ENCODE measurements at regions not wholly inside any gene's neighbourhood (a gene's known extent, or its start where the extent isn't known, plus 50 kb on each side); places are given as distances from the start of the nearest gene placed in this dataset.

GRCh38 chr2:71878626-71879508, 268.8 kb downstream of the CYP26B1 start:
- H3K27me3 ChIP-seq = no peaks in the 10 kb centered on the region
- no peaks in the 10 kb centered on the region for H3K4me1 ChIP-seq
- H3K9me3 ChIP-seq = no peaks in the 10 kb centered on the region
- no peak for DNase-seq
- no peaks in the 10 kb centered on the region for H3K36me3 ChIP-seq
- H3K27ac ChIP-seq = no peak overlapping the region
- TF ChIP-seq CTCF (IDR thresholded peaks at IDR 0.05) (no peak), POLR2A (IDR thresholded peaks at IDR 0.05) (no peak)
- H3K4me3 ChIP-seq = no peak overlapping the region

DNA sequence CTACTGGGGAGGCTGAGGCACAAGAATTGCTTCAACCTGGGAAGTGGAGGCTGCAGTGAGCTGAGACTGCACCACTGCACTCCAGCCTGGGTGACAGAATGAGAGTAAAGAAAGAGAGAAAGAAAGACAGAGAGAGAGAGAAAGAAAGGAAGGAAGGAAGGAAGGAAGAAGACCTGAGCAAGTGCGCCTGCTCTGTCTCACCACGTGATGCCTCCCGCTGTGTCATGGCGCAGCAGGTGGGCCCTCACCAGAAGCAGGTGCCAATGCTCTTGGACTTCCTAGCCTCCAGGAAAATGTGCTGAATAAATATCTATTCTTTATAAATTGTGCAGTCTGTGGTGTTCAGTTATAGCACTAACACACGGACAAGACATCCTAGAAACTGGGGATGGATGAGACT, 270.0 kb downstream of the CYP26B1 start:
- DNase-seq = no peak
- TF ChIP-seq CTCF (IDR thresholded peaks at IDR 0.05) (no peak), POLR2A (IDR thresholded peaks at IDR 0.05) (no peak)
- Histone ChIP-seq H3K9me3 (no peaks in the 10 kb centered on the region), H3K27ac (no peak overlapping the region), H3K4me1 (no peaks in the 10 kb centered on the region), H3K27me3 (no peaks in the 10 kb centered on the region), H3K4me3 (no peak overlapping the region), H3K36me3 (no peaks in the 10 kb centered on the region)

- H3K4me3 ChIP-seq = no peak overlapping the region
- H3K36me3 ChIP-seq = no peaks in the 10 kb centered on the region
- H3K27ac ChIP-seq = no peak overlapping the region
- no peak for TF ChIP-seq CTCF (IDR thresholded peaks at IDR 0.05)
- TF ChIP-seq POLR2A (IDR thresholded peaks at IDR 0.05) = no peak
- H3K27me3 ChIP-seq = no peaks in the 10 kb centered on the region
- no peak for DNase-seq
- no peaks in the 10 kb centered on the region for H3K4me1 ChIP-seq
- H3K9me3 ChIP-seq = no peaks in the 10 kb centered on the region
Measured at GRCh38 chr2:71876542-71877451, 270.9 kb downstream of the CYP26B1 start.

DNA sequence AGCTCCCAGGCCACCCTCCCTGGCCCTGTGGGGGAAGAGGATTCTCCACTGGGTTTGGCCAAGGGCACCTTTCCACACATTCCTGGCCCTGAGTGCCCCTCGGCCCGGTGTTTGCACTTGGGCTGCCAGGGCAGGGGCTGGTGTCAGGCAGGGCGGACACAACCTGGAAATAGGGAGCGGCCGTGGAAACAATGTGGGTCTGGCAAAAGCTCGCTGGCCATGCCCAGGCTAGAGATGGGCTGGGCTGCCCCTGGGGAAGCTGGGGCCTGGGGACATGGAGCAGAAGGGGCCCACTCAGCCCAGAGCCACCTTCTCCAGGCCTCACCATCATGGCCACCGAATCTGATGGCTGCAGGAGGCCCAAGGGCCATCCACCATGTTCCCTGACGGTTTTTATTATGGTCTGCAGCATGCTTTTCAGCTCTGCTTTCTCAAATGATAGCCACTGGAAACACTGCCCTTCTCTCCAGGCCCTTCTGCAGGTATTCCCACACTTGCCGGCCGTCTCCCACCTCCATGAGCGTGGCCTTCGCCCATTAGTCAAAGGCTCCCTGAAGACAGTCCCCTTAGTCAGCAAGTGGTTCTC, 275.1 kb downstream of the CYP26B1 start:
- Histone ChIP-seq H3K9me3 (no peaks in the 10 kb centered on the region), H3K27ac (no peak overlapping the region), H3K4me3 (no peak overlapping the region), H3K36me3 (no peaks in the 10 kb centered on the region), H3K27me3 (no peaks in the 10 kb centered on the region), H3K4me1 (no peaks in the 10 kb centered on the region)
- no peak for TF ChIP-seq POLR2A (IDR thresholded peaks at IDR 0.05)
- no peak for DNase-seq

DNA sequence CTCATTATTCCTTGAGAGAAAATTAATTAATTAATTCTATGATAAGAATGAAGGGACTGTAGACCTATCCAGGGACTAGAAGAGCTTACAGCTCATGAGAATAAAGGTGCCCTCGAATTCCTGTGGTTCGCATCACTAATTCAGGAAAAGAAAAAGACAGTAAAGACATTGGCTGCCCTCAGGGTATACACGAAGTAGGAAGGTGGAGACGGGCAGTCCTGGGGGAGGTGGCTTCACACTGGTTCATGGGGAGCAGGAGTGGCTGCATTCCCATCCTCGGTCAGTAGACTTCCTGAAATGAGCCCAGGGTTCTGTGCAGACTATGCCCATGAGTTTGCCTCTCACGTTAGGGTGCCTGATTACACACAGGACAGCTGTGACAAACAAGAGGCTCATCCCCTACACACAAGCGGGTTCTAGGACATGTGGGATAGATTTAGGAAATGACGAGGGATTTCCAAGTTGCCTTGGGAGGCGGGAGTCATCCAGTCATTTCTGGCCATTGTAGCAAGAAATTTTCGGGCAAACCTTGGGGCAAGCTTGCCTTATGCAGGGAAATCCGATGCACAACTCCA, 282.2 kb downstream of the CYP26B1 start:
- Histone ChIP-seq H3K9me3 (no peaks in the 10 kb centered on the region), H3K27ac (no peak overlapping the region), H3K4me1 (no peaks in the 10 kb centered on the region), H3K27me3 (no peaks in the 10 kb centered on the region), H3K4me3 (no peak overlapping the region), H3K36me3 (no peaks in the 10 kb centered on the region)
- no peak for DNase-seq
- TF ChIP-seq POLR2A (IDR thresholded peaks at IDR 0.05) (no peak), CTCF (IDR thresholded peaks at IDR 0.05) (no peak)

Measured in Peyer's patch (tissue), 4 donors.